Neural progenitor cell (in vitro differentiated cells): ENCODE measurements at regions not wholly inside any gene's neighbourhood (a gene's known extent, or its start where the extent isn't known, plus 50 kb on each side); places are given as distances from the start of the nearest gene placed in this dataset.

Source experiments
- CTCF ChIP-seq: fragments of 200-600 bp; sonication (generic); IDR thresholded peaks from 2 replicates; pipeline ENCODE4 v1.5.1; 2017; ENCODE audit warnings: antibody characterized with exemption, mild to moderate bottlenecking
- EZH2 ChIP-seq: fragments of 200-600 bp; sonication (generic); IDR thresholded peaks from 2 replicates; pipeline ENCODE4 v1.6.1; 2017; ENCODE audit warnings: antibody characterized with exemption, mild to moderate bottlenecking, moderate library complexity
- EZH2phosphoT487 ChIP-seq: fragments of 200-600 bp; sonication (generic); IDR thresholded peaks from 2 replicates; pipeline ENCODE4 v1.6.1; 2017; ENCODE audit warnings: antibody characterized with exemption

- TF ChIP-seq CTCF (no peak), EZH2 (no peak), EZH2phosphoT487 (no peak)
Observed at GRCh38 chr1:87872692-87873091, 544.0 kb downstream of the LMO4 start.
